ENCODE measurements at regions not wholly inside any gene's neighbourhood (a gene's known extent, or its start where the extent isn't known, plus 50 kb on each side); places are given as distances from the start of the nearest gene placed in this dataset.
"Not testable (repeated sequence)": the region's sequence is repeated elsewhere in the genome, so short reads cannot be mapped to it uniquely, and the experiment has no call there.

DNA sequence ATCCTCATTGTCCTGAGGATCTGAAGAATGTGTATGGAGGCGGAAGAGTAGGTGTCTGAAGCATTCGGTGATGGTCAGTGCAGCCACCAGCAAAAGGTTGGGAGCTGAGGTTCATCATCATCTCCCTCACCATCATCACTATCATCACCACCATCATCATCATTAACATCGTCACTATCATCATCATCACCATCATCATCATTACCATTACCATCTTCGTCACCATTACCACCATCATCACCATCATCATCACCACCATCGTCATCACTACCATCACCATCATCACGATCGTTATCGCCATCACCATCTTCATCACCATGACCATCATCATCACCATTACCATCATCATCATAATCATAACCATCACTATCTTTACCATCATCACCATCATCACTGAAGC, 90.8 kb upstream of the TMEM132D start:
- Histone ChIP-seq H3K9me3 (ENCODE audit: control insufficient read depth in 4 of 4, low read length in 3 of 4) (peaks cover 0 to 3% (median 2%) of the 10 kb centered on the region in 4 donors), H3K4me1 (ENCODE audit: control insufficient read depth in 4 of 4, insufficient read depth in 4 of 4, low read length in 3 of 4) (no peaks in the 10 kb centered on the region), H3K9ac (ENCODE audit: low read depth in 1 of 2, low read length in 2 of 2) (no peak overlapping the region), H3K27ac (ENCODE audit: low read depth in 1 of 2, low read length in 2 of 2) (no peak overlapping the region), H3K27me3 (ENCODE audit: control insufficient read depth in 4 of 4, insufficient read depth in 4 of 4, low read length in 3 of 4) (no peaks in the 10 kb centered on the region), H3K36me3 (ENCODE audit: control insufficient read depth in 4 of 4, insufficient read depth in 3 of 4, low read depth in 1 of 4, low read length in 3 of 4) (no peaks in the 10 kb centered on the region), H3K4me3 (ENCODE audit: low read depth in 1 of 3, low read length in 3 of 3) (no peak overlapping the region)
- 83% methylated on average over 8 of the region's 8 CpGs for WGBS
- DNase-seq (ENCODE audit: low spot score): no peak
- no peak for TF ChIP-seq FOXA2 (IDR thresholded peaks at IDR 0.05)
- no peak for TF ChIP-seq JUND (IDR thresholded peaks at IDR 0.05)
- TF ChIP-seq, protein P1, sequence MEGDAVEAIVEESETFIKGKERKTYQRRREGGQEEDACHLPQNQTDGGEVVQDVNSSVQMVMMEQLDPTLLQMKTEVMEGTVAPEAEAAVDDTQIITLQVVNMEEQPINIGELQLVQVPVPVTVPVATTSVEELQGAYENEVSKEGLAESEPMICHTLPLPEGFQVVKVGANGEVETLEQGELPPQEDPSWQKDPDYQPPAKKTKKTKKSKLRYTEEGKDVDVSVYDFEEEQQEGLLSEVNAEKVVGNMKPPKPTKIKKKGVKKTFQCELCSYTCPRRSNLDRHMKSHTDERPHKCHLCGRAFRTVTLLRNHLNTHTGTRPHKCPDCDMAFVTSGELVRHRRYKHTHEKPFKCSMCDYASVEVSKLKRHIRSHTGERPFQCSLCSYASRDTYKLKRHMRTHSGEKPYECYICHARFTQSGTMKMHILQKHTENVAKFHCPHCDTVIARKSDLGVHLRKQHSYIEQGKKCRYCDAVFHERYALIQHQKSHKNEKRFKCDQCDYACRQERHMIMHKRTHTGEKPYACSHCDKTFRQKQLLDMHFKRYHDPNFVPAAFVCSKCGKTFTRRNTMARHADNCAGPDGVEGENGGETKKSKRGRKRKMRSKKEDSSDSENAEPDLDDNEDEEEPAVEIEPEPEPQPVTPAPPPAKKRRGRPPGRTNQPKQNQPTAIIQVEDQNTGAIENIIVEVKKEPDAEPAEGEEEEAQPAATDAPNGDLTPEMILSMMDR (IDR thresholded peaks at IDR 0.05; ENCODE audit: low read depth, low read length, missing input control): no peak
- no peak for TF ChIP-seq RXRA (IDR thresholded peaks at IDR 0.05)

DNA sequence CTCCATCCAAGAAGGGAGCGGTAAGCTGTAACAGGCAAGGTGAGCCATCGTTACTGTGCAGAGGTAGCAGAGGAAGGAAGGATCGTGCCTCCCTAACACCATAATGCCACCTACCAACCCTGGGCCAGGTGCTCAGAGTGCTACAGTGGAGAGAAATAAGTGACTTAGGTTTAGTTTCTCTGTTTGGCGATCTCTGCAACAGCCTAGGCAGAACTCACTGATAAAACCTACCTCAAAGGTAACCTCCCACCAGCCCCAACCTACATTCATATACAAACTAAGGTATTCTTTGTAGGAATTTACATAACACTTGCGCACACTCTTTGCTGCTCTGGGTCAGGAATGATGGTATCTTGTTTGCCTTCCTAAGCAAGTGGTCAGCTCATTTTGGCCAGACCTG, 93.4 kb upstream of the TMEM132D start:
- Histone ChIP-seq H3K9me3 (ENCODE audit: control insufficient read depth in 4 of 4, low read length in 3 of 4) (peaks cover 0 to 3% (median 1%) of the 10 kb centered on the region in 4 donors), H3K27ac (ENCODE audit: low read depth in 1 of 2, low read length in 2 of 2) (no peak overlapping the region), H3K36me3 (ENCODE audit: control insufficient read depth in 4 of 4, insufficient read depth in 3 of 4, low read depth in 1 of 4, low read length in 3 of 4) (no peaks in the 10 kb centered on the region), H3K27me3 (ENCODE audit: control insufficient read depth in 4 of 4, insufficient read depth in 4 of 4, low read length in 3 of 4) (peaks cover 0 to 4% (median 0%) of the 10 kb centered on the region in 4 donors), H3K9ac (ENCODE audit: low read depth in 1 of 2, low read length in 2 of 2) (no peak overlapping the region), H3K4me3 (ENCODE audit: low read depth in 1 of 3, low read length in 3 of 3) (no peak overlapping the region), H3K4me1 (ENCODE audit: control insufficient read depth in 4 of 4, insufficient read depth in 4 of 4, low read length in 3 of 4) (no peaks in the 10 kb centered on the region)
- WGBS: 28% methylated on average over 5 of the region's 5 CpGs
- DNase-seq (ENCODE audit: low spot score): no peak
- TF ChIP-seq FOXA1 (IDR thresholded peaks at IDR 0.05) (no peak), GABPA (IDR thresholded peaks at IDR 0.05 in 1 of 2, conservative IDR thresholded peaks at IDR 0.05 in 1 of 2) (no peak), YY1 (IDR thresholded peaks at IDR 0.05) (no peak)
- TF ChIP-seq, protein P2, sequence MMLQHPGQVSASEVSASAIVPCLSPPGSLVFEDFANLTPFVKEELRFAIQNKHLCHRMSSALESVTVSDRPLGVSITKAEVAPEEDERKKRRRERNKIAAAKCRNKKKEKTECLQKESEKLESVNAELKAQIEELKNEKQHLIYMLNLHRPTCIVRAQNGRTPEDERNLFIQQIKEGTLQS (IDR thresholded peaks at IDR 0.05): no peak
- TF ChIP-seq, protein P1 (IDR thresholded peaks at IDR 0.05; ENCODE audit: low read depth, low read length, missing input control): no peak

DNA sequence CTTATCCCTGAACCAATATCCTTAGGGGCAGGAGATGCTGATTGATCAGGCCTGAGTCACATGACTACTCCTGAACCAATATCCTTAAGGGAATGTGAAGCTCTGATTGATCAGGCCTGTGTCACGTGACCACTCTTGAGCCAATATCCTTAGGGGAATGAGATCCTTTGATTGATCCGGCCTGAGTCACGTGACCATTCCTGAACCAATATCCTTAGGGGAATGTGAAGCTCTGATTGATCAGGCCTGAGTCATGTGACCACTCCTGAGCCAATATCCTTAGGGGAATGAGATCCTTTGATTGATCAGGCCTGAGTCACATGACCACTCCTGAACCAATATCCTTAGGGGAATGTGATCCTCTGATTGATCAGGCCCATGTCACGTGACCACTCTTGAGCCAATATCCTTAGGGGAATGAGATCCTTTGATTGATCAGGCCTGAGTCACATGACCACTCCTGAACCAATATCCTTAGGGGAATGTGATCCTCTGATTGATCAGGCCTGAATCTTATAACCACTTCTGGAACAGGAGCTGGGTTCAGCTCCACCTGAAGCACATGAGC, 100.6 kb upstream of the TMEM132D start:
- H3K9me3 ChIP-seq (ENCODE audit: control insufficient read depth in 4 of 4, low read length in 3 of 4); H3K4me1 ChIP-seq (ENCODE audit: control insufficient read depth in 4 of 4, insufficient read depth in 4 of 4, low read length in 3 of 4); DNase-seq (ENCODE audit: low spot score); H3K4me3 ChIP-seq (ENCODE audit: low read depth in 1 of 3, low read length in 3 of 3); H3K36me3 ChIP-seq (ENCODE audit: control insufficient read depth in 4 of 4, insufficient read depth in 3 of 4, low read depth in 1 of 4, low read length in 3 of 4); H3K27ac ChIP-seq (ENCODE audit: low read depth in 1 of 2, low read length in 2 of 2); H3K9ac ChIP-seq (ENCODE audit: low read depth in 1 of 2, low read length in 2 of 2): not testable (repeated sequence)
- peaks cover 0 to 22% (median 0%) of the 10 kb centered on the region in 4 donors for H3K27me3 ChIP-seq (ENCODE audit: control insufficient read depth in 4 of 4, insufficient read depth in 4 of 4, low read length in 3 of 4)
- 86% methylated on average over 4 of the region's 4 CpGs for WGBS

Measured in liver (tissue), 8 donors.